Osteoblast (primary cell): ENCODE measurements at regions not wholly inside any gene's neighbourhood (a gene's known extent, or its start where the extent isn't known, plus 50 kb on each side); places are given as distances from the start of the nearest gene placed in this dataset.

Source experiments
- DNase-seq: peaks from one replicate; pipeline ENCODE4 v3.0.0; 2011; ENCODE audit warnings: low spot score, mixed read lengths; ENCODE audit not compliant: insufficient read length; ENCODE audit errors: missing footprints
- H2AFZ ChIP-seq: 2 replicates; pipeline ENCODE4 v1.6.0; 2011; ENCODE audit warnings: mild to moderate bottlenecking, low read length
- H3K27ac ChIP-seq: 2 replicates; pipeline ENCODE4 v1.5.1; 2011; ENCODE audit warnings: mild to moderate bottlenecking, low read depth, low read length, moderate library complexity
- H3K27me3 ChIP-seq: 2 replicates; pipeline ENCODE4 v1.6.0; 2012; ENCODE audit warnings: mild to moderate bottlenecking, control low read depth, inconsistent platforms, low read length, moderate library complexity; ENCODE audit not compliant: insufficient read depth
- H3K36me3 ChIP-seq: 2 replicates; pipeline ENCODE4 v1.5.1; 2011; ENCODE audit warnings: mild to moderate bottlenecking, low read length, control low read depth, moderate library complexity; ENCODE audit not compliant: insufficient read depth
- H3K4me1 ChIP-seq: 2 replicates; pipeline ENCODE4 v1.5.1; 2011; ENCODE audit warnings: mild to moderate bottlenecking, low read length, control low read depth, moderate library complexity; ENCODE audit not compliant: insufficient read depth
- H3K4me2 ChIP-seq: 2 replicates; pipeline ENCODE4 v1.6.0; 2011; ENCODE audit warnings: mild to moderate bottlenecking, low read length; ENCODE audit not compliant: insufficient read depth
- H3K4me3 ChIP-seq: fragments of 200-600 bp; sonication (generic); 3 replicates; pipeline ENCODE4 v1.5.1; 2012; ENCODE audit warnings: mild to moderate bottlenecking, low read length, inconsistent platforms; ENCODE audit not compliant: insufficient read depth
- H3K79me2 ChIP-seq: 2 replicates; pipeline ENCODE4 v1.6.0; 2012; ENCODE audit warnings: mild to moderate bottlenecking, low read length, control low read depth, inconsistent platforms; ENCODE audit not compliant: insufficient read depth
- H3K9me3 ChIP-seq: 2 replicates; pipeline ENCODE4 v1.5.1; 2011; ENCODE audit warnings: low read depth, low read length, control low read depth
- H4K20me1 ChIP-seq: 2 replicates; pipeline ENCODE4 v1.6.0; 2012; ENCODE audit warnings: mild to moderate bottlenecking, low read length, control low read depth; ENCODE audit not compliant: insufficient read depth
- TF ChIP-seq, protein P1 (sequence below): IDR thresholded peaks from 2 replicates; pipeline ENCODE4 v1.5.1; 2011; ENCODE audit warnings: mild to moderate bottlenecking, low read depth, low read length, moderate library complexity; ENCODE audit errors: extremely low read depth

DNA sequence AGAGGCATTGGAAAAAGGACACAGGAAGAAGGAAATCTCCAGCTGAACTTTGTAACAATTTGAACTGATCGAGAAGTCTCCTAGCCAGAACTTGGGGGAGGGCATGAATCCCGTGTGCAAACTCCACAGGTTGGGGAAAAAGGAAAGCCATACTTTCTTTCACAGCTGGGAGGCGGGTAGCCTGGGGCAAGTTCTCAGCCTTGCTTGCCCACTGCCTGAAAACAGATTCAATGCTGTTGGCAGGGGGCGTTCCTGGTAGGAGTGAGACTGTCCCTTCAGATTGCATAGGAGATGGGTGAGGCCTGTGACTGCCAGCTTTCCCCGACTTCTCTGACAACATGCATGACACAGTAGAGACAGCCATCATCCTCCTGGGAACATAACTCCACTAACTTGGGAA lies 289.1 kb upstream of the PHF14 start:
- no peak overlapping the region for H3K4me3 ChIP-seq

DNA sequence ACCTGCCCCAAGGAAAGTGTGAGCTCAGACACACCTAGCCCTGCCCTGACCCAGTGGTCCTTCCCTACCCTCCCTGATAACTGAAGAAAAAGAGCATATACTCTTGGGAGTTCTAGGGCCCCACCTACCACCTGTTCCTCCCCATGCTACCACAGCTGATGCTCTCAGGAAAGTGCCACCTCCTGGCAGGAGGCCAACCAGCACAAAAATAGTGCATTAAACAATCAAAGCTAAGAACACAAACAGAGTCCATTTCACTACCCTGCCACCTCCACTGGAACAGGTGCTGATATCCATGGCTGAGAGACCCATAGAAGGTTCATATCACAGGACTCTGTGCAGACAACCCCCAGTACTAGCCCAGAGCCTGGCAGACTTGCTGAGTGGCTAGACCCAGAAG lies 288.6 kb upstream of the PHF14 start:
- no peaks in the 10 kb centered on the region for H3K79me2 ChIP-seq
- no peak overlapping the region for H3K4me3 ChIP-seq
- H3K27me3 ChIP-seq, result no peaks in the 10 kb centered on the region
- H3K4me2 ChIP-seq, result no peak overlapping the region
- H3K36me3 ChIP-seq, result no peaks in the 10 kb centered on the region
- no peaks in the 10 kb centered on the region for H3K4me1 ChIP-seq
- no peaks in the 10 kb centered on the region for H3K9me3 ChIP-seq
- no peak overlapping the region for H2AFZ ChIP-seq
- H4K20me1 ChIP-seq, result no peaks in the 10 kb centered on the region
- no peak for DNase-seq
- TF ChIP-seq, protein P1, sequence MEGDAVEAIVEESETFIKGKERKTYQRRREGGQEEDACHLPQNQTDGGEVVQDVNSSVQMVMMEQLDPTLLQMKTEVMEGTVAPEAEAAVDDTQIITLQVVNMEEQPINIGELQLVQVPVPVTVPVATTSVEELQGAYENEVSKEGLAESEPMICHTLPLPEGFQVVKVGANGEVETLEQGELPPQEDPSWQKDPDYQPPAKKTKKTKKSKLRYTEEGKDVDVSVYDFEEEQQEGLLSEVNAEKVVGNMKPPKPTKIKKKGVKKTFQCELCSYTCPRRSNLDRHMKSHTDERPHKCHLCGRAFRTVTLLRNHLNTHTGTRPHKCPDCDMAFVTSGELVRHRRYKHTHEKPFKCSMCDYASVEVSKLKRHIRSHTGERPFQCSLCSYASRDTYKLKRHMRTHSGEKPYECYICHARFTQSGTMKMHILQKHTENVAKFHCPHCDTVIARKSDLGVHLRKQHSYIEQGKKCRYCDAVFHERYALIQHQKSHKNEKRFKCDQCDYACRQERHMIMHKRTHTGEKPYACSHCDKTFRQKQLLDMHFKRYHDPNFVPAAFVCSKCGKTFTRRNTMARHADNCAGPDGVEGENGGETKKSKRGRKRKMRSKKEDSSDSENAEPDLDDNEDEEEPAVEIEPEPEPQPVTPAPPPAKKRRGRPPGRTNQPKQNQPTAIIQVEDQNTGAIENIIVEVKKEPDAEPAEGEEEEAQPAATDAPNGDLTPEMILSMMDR, result no peak
- H3K27ac ChIP-seq, result no peak overlapping the region

More for the DNA sequence above, 289.1 kb upstream of the PHF14 start:
- Histone ChIP-seq H3K27me3 (no peaks in the 10 kb centered on the region), H2AFZ (no peak overlapping the region), H3K79me2 (no peaks in the 10 kb centered on the region), H3K9me3 (no peaks in the 10 kb centered on the region), H3K4me2 (no peak overlapping the region), H3K4me1 (no peaks in the 10 kb centered on the region), H3K27ac (no peak overlapping the region), H4K20me1 (no peaks in the 10 kb centered on the region), H3K36me3 (no peaks in the 10 kb centered on the region)
- DNase-seq, result no peak
- TF ChIP-seq, protein P1, result no peak

DNA sequence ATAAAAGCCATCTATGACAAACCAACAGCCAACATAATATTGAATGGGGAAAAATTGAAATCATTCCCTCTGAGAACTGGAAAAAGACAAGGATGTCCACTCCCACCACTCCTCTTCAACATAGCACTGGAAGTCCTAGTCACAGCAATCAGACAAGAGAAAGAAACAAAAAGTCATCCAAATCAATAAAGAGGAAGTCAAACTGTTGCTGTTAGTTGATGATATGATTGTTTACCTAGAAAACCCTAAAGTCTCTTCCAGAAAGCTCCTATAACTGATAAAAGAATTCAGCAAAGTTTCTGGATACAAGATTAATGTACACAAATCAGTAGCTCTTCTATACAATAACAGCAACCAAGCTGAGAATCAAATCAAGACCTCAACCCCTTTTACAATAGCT lies 285.1 kb upstream of the PHF14 start:
- Histone ChIP-seq H3K27ac (no peak overlapping the region), H3K36me3 (no peaks in the 10 kb centered on the region), H3K79me2 (no peaks in the 10 kb centered on the region), H3K27me3 (no peaks in the 10 kb centered on the region), H4K20me1 (no peaks in the 10 kb centered on the region), H2AFZ (no peak overlapping the region), H3K4me2 (no peak overlapping the region), H3K9me3 (no peaks in the 10 kb centered on the region), H3K4me3 (no peak overlapping the region), H3K4me1 (no peaks in the 10 kb centered on the region)
- TF ChIP-seq, protein P1, result no peak
- no peak for DNase-seq

DNA sequence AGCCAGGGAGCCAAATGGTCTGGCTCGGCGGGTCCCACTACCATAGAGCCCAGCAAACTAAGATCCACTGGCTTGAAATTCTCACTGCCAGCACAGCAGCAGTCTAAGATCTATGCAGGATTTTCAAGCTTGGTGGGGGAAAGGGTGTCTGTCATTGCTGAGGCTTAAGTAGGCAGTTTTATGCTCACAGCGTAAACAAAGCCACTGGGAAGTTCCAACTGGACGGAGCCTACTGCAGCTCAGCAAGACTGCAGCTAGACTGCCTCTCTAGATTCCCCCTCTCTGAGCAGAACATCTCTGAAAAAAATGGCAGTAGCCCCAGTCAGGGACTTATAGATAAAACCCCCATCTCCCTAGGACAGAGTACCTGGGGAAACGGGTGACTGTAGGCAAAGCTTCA lies 277.6 kb upstream of the PHF14 start:
- no peak overlapping the region for H3K4me2 ChIP-seq
- H4K20me1 ChIP-seq, result no peaks in the 10 kb centered on the region
- TF ChIP-seq, protein P1, result no peak
- no peak overlapping the region for H3K27ac ChIP-seq
- H3K27me3 ChIP-seq, result no peaks in the 10 kb centered on the region
- H3K4me1 ChIP-seq, result no peaks in the 10 kb centered on the region
- no peak overlapping the region for H2AFZ ChIP-seq
- no peaks in the 10 kb centered on the region for H3K79me2 ChIP-seq
- no peaks in the 10 kb centered on the region for H3K9me3 ChIP-seq
- no peak overlapping the region for H3K4me3 ChIP-seq
- no peaks in the 10 kb centered on the region for H3K36me3 ChIP-seq
- no peak for DNase-seq
